HG03442 (cell line): ENCODE measurements at regions not wholly inside any gene's neighbourhood (a gene's known extent, or its start where the extent isn't known, plus 50 kb on each side); places are given as distances from the start of the nearest gene placed in this dataset.
"Not testable (repeated sequence)": the region's sequence is repeated elsewhere in the genome, so short reads cannot be mapped to it uniquely, and the experiment has no call there.

ENCODE experiments used
- ATAC-seq: cut with Tn5 transposase; IDR thresholded peaks from one replicate; pipeline ENCODE4 v1.9.1; 2021; ENCODE audit warnings: mild to moderate bottlenecking, moderate library complexity; ENCODE audit not compliant: unreplicated experiment

DNA sequence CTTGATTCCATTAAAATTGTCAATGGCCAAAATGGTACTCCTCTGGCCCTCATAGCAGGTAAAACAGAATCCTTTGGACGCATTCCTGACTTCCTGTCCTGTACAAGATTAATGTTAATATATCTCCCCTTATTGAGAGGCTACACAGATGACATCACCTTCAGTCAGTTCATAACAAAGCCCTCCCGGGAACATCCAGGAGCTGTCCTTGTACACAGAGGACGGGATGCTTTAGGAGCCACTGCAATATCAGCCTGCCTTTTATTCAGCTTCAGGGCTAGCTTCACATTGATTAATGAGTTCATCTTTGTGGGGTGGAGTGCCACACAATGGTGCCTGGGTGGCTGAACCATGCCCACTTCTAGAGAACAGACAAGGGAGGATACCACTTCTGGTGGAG is 235.1 kb downstream of the NRIP1 start:
- no peak for ATAC-seq

DNA sequence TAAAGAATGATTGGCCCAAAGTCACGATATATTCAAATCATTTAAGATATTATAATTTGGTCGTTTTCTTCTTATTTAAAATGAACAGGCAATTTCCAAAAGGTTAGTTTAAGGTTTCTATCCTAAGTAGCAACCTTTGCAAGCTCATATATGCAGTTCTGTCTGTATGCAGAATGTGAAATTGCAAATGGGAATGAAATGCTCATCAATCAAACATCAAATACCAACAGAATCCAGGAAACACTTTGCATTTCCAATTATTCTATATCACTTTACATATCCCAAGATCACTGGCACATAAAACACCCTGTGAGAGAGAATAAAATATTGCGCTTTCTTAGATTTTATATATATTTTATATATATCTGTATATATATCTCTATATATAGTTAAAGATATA is 237.3 kb downstream of the NRIP1 start:
- no peak for ATAC-seq

DNA sequence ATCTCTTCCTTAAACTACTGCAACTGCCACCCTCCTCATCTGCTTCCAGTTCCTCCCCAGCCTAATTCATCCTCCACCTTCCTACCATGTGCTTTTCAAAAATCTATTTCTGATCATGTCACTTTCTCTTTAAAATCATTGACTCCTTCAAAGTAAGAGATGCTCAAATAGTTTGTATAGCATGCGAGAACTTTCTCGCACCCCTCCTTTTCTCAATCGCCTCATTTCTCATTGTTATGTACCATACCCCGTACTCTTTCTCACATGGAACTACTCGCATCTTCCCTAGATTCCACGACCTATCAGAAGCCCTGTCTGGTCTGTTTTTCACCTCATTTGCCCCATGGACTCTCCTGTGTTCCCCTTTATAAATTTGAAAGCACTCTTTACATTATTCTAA is 238.2 kb downstream of the NRIP1 start:
- ATAC-seq = no peak

DNA sequence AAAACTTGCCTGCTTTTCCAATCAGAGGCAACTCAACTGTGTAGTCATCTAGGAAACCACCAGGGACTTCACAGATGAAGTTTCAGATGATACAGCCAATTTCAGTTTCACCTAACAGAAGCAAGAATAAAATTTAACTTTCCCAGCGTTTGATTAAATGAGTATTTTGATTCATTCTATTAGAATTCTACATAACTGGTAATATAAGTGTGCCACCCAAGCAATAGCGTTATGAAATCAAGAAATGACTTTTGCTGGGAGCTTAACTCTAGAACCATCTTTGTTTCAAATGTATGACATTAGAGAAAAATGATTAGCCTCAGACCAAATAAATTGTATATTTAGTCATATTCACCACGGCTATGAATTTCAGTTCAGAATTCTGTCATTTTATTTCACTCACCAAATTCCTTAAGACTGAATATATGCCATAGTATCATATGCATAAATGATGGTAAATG is 239.3 kb downstream of the NRIP1 start:
- peak; percentile 70 for ATAC-seq

DNA sequence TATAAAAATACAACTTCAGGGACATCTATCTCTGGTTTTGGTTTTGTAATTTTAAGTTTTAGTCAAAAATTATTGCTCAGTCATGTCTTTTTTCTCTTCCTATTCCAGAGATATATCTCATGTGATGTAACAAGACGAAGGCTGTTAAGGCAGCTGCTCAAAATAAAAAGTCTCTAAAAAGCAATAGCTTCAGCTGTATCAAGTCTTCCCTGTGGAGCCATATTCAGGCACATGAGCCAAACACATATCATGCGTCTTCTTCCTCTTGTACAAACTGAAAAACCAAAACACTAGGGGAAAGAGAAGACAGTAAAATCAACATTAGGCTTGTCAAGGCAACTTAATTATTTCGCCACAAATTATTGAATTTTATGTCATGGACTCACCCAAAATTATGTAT is 240.7 kb downstream of the NRIP1 start:
- ATAC-seq = no peak

DNA sequence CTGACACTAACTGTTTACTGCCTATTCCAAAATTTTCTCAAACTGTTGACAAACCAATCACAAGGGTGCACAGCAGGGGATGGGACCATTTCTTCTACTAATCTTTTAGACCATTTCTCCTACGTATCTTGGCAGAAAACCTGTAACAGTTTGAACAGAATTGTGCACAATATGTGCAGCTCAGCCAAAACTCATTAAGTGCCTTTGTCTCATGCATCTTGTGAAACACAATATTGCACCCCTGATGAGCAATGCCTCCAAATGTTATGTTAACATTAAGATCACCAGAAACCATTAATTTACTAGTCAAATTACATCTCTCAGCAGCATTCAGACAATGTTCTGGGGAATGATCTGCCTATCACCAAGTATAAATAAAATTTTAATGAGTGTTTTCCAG is 247.5 kb downstream of the NRIP1 start:
- ATAC-seq = no peak

DNA sequence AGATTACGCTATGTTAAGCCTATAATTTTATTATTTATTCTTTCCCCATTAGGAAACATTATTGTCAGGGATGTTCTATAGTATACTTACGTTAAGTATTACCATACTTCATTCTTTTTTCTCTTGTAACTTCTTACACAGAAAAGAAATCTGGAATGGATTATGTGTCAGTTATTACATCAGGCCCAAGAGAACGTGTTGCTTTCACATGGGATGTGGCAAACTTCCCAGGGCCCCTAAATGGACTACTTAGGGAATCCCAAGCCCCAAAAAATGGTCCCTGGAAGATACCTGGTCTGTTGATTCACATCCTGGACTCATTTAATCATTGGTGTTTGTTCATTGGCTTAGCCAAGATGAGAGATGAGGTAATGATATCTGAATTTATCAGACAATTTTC is 249.8 kb downstream of the NRIP1 start:
- no peak for ATAC-seq

DNA sequence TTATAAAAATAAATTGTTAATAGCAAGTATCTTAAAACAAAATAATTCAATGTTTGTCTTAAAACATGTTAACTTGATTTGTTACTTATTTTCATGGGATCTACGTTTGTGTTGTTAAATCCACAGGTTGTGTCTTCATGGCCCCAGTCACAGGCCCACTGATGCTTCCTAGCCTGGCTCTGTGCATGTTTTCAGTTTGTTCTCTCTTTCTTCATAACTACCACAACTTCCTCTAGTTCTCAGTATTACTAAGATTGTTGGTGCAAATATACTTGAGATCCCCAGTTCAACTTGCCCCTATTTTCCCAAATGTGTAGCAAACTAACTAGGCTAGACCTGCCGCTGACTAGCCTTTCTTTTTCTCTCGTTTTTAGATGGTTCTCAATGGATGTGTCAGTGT is 250.5 kb downstream of the NRIP1 start:
- ATAC-seq = no peak

DNA sequence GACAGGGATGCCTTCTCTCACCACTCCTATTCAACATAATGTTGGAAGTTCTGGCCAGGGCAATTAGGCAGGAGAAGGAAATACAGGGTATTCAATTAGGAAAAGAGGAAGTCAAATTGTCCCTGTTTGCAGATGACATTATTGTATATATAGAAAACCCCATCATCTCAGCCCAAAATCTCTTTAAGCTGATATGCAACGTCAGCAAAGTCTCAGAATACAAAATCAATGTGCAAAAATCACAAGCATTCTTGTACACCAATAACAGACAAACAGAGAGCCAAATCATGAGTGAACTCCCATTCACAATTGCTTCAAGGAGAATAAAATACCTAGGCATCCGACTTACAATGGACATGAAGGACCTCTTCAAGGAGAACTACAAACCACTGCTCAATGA is 258.1 kb upstream of the SAMSN1 start:
- not testable (repeated sequence) for ATAC-seq

DNA sequence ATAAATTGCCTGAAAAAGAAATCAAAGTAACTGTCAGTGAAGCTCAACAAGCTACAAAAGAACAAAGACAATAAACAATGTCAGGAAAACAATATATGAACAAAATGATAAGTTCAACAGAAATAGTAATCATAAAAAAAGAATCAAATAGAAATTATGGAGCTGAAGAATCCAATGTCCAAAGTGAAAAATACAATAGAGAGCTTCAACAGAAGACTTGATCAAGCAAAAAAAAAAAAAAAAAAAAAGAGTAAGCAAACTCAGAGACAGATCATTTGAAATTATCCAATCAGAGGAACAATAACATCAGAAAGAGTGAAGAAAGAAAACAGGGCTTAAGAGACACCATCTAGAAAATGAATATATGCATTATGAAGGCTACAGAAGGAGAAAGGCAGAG is 251.4 kb upstream of the SAMSN1 start:
- no peak for ATAC-seq

DNA sequence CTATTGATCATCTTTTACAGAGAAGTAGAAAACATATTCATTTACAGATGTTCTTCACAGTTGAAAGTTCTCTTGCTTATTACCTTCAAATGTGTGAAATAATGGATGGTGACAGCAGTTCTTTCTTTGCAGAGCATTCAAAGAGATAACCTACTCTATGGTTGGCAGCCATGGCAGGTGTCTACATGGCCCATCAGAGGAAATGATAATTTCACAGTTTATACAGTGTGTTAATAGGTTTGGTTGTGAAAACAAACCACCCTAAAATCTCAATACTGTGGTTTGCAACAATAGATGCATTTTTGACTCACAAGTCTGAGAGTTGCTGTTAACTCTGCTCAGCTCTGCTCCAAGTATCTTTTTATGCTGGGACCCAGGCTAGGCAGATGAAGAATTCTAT is 241.2 kb upstream of the SAMSN1 start:
- ATAC-seq = no peak

DNA sequence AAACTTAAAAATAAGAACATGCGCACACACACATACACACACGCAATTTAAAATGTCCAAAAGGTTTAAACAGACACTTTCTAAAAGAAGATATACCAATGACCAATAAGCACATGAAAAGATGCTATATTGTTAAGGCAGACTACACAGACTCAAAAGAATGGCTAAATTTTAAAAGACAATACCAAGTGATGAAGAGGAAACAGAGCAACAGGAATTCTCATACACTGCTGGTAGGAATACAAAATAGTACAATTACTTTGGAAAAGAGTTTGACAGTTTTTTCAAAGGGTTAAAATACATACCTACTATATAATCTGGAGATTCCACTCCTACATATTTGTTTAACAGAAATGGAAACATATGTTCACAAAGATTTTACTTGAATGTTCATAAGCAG is 239.6 kb upstream of the SAMSN1 start:
- ATAC-seq = no peak

DNA sequence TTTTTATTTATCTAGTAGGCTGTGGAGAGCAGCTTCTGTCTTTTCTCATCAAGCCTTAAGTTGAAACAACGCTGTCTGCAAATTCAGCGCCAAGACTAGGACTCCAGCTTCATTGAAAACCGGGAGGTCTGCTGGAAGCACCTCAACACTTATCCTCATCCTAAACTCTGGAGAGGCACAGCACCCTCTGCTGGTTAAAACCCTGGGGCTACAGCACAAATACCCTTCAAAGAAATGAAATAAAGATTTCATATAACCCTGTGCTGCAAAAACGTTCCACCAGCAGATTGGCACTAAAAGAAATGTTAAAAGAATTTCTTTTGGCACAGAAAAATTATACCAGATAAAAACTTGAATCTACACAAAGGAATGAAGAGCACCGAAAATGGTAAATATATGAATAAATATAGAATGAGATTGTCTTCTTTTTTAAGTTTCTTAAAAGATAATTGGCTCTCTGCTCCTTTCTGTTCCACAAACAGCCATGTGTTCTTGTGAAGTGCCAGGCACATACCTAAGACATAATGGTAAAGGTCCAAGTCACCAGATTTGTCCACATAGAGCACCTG is 227.7 kb upstream of the SAMSN1 start:
- ATAC-seq = no peak

DNA sequence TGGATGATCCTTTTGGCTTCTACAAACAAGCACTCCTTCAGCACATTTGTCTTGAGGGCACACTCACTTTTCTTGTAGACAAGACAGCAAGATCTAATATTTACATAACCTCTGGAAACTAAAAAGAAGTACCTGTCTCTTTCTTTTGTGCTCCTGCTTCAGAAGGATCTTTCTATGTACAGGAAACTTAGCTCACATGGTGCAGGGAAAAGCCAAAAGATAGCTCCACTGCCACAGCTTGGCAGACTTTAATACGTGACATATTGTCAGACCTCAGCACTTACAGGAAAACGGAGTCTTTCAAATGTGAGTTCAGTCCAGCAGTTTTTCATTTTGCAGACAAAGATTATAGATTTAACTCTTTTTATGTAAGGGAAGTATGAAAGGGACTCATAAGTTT is 225.5 kb upstream of the SAMSN1 start:
- no peak for ATAC-seq

DNA sequence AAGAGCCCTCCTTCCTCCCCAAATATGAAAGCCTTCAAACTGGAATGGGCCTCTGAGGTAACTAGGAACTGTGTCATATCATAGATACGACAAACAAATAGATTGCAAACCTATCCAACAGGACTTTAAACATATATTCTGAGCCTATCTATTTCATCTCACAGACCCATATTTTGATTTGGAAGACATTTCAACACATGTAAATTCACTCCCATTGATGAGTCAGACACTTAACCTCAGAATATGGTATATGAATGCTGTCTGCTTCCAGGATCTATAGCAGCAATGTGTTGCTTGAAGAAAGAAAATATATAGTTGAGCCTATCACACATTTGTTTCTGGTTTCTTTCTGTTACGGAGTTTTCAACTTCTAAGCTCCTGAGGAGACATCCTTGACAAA is 221.9 kb upstream of the SAMSN1 start:
- no peak for ATAC-seq

DNA sequence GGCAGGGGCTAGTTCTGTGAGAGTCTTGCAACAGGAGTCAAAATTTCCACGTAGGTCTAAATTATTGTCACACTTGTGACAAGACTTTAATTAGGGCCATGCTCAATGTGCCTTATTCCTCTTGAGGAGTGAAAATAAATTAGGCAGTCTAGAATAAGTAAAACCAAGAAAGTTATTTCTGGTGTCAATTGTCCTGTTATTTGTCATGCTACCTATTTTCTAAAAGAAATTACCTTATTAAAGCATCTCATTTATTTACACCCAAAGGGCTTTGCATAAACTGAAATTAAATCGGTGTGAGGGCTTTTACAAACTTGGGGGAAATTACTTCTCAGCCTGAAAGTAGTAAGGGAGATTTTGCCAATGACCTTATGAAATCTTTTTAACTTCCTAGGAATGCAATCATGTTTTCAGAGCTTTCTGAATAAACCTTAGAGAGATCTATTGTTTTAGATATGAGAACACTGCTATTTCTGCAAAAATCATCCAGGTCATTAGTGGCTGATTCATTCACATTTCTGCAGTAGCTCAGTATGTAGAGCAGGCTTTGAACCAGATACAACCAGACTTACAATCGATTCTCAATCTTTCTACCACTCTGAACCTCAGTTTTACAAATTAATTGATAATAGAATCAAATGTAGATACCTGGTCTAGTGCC is 221.2 kb upstream of the SAMSN1 start:
- ATAC-seq = no peak

DNA sequence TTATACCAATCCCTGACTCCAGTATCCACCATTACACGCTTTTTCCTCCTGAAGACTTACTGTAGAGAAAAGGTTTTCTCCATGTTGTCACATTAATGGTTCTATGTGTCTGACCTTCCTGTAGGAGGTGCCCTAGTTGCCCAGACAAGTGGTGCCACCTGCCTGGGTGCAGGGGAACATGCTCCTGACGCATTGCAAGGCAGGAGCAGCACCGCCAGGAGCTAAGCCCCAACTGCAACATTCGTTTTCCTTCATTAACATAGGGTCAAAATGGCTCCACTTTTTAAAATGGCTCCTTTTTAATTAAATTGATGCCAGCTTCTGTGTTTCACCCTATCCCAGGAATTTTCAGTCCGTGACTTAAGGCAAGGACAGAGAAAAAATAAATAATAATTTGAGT is 220.1 kb upstream of the SAMSN1 start:
- ATAC-seq = no peak

DNA sequence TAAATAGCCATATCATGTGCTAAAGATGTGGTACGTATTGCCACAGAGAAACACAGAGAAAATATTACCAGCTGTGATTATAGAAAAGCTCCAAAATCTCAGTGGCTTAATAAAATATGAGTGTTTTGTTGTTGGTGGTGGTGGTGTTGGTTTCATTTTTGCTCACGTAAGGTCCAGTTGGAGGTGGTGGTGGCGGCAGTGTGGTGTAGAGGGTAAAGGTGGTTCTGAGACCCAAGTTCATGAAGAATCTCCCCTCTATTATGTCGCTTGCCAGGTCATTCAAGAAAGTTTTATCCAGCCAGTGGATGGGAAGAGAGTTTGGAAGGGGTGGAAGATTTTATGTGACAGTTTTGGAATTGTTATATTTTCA is 217.6 kb upstream of the SAMSN1 start:
- peak; percentile 19 for ATAC-seq

DNA sequence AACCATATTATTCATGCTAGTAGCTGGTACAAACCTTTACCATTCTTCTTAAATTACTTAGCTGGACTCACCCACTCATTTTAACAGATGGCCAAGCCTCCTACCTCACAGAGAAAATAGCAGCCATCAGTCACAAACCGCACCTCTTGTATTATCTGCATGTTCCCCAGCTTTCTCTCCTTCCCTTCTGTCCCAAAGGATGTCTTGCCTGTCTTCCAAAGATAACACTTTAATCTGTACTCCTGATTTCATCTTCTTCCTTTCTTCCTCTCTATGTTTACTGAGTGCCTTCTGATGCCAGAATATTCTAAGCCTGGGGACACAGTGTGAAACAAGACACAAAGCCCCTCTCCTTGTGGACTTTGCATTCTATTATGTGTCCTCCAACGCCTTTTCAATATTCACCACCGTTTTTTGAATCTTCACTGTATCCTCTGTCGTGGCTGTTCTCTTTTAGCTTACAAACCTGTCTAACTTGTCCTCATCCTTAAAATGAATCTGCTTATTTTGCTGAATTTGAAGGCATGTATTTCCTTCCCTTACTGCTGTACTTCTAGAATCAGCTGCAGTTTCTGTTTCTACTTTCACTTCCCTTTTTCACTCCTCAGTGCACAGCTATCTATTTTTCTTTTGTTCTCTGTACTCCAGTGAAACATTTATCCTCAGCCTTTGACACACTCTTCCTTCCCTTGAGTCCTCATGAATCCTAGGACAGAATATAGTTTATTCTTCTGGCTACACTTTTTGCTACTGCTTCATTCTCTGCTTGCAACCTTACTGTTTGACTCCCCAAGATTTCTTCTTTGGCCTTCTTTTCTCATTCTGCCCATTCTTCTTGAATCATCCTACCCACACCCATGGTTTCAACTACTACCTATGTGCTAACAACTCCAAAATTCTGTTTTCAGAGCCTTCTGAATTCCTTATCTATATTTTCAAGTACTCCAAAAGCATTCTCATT is 216.9 kb upstream of the SAMSN1 start:
- peak; percentile 98 for ATAC-seq

DNA sequence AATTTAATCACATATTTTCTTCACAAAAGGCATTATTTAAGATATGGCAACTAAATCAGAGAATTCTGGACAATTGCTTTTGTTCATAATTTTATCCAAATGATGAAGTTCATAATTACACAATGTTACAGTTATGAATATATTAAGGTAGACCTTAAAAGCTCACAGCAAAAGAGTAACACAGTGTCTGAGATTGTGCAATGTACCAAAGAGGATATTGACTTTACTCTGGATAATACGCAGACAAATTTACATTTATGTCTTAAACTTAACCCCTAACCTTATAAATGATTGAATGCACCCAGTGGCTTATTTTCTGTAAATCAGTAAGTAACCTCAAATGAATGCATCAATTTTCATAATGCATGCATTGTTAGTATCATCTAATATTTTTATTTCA is 216.2 kb upstream of the SAMSN1 start:
- ATAC-seq = no peak

DNA sequence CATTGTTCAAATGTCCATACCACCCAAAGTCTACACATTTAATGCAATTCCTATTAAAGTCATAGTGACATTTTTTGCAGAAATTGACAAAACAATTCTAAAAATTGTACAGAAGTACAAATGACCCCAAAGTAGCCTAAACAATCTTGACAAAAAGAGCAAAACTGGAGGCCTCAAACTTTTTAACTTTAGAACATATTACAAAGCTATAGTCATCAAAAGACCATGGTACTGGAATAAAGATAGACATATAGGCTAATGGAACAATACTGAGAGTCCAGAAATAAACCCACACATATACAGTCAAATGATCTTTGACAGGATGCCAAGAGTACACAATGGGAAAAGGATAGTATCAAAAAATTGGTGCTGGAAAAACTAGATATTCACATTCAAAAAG is 213.2 kb upstream of the SAMSN1 start:
- ATAC-seq = no peak

DNA sequence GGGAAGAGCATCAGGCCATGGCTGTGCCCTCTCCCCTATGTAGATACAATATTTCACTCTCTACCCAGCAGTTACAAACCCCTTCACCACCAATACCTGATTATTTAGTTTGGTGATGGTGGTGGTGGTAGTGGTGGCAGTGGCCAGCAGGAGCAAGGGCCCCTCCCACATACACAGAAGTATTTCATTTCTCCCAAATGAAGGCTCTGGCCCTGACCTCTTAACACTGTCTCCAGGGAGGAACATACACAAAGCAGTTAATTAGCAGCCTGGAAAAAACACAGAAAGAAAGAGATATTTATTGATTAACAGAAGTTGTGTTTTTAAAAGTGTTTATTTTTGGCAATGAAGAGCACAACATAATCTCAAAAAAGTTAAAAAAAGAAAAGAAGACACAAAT is 212.7 kb upstream of the SAMSN1 start:
- no peak for ATAC-seq
